ENCODE measurements at regions not wholly inside any gene's neighbourhood (a gene's known extent, or its start where the extent isn't known, plus 50 kb on each side); places are given as distances from the start of the nearest gene placed in this dataset.
A peak's percentile ranks its signal among the peaks of the same experiment; 100 is the strongest.

DNA sequence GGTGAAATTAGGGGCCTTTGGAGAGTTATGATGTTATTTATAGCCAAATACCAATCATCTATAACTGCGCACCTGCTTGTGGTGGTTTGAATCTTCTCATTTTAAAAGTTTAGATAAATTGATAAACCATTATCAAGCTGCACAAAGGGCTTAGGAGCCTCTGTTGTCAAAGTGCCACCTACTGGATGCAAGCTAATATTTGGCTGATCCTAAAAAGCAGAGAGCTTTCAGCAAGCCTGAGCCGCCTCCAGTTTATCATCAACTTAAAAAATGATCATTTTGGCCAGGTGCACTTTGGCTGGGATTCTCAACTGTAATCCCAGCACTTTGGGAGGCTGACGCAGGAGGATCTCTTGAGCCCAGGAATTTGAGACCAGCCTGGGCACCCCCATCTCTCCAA, 58.5 kb upstream of the ATXN1 start:
- TF ChIP-seq, protein P1, sequence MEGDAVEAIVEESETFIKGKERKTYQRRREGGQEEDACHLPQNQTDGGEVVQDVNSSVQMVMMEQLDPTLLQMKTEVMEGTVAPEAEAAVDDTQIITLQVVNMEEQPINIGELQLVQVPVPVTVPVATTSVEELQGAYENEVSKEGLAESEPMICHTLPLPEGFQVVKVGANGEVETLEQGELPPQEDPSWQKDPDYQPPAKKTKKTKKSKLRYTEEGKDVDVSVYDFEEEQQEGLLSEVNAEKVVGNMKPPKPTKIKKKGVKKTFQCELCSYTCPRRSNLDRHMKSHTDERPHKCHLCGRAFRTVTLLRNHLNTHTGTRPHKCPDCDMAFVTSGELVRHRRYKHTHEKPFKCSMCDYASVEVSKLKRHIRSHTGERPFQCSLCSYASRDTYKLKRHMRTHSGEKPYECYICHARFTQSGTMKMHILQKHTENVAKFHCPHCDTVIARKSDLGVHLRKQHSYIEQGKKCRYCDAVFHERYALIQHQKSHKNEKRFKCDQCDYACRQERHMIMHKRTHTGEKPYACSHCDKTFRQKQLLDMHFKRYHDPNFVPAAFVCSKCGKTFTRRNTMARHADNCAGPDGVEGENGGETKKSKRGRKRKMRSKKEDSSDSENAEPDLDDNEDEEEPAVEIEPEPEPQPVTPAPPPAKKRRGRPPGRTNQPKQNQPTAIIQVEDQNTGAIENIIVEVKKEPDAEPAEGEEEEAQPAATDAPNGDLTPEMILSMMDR (conservative IDR thresholded peaks at IDR 0.05; ENCODE audit: low read depth, low read length) = peak; percentile 32; the same call in 1 of the 2 replicates
- TF ChIP-seq, protein P2, sequence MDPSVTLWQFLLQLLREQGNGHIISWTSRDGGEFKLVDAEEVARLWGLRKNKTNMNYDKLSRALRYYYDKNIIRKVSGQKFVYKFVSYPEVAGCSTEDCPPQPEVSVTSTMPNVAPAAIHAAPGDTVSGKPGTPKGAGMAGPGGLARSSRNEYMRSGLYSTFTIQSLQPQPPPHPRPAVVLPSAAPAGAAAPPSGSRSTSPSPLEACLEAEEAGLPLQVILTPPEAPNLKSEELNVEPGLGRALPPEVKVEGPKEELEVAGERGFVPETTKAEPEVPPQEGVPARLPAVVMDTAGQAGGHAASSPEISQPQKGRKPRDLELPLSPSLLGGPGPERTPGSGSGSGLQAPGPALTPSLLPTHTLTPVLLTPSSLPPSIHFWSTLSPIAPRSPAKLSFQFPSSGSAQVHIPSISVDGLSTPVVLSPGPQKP (IDR thresholded peaks at IDR 0.05; ENCODE audit: borderline replicate concordance, low read depth, low read length) = no peak
